Testis (tissue), 2 donors: ENCODE measurements at regions not wholly inside any gene's neighbourhood (a gene's known extent, or its start where the extent isn't known, plus 50 kb on each side); places are given as distances from the start of the nearest gene placed in this dataset.

Source experiments
- CTCF ChIP-seq, 3 experiments: fragments of 450-650 bp in 2 of 3; fragments of 200-600 bp in 1 of 3; sonication (generic) in 1 of 3; IDR thresholded peaks; one replicate each; pipeline ENCODE4 v1.5.1; 2016 to 2019; ENCODE audit warnings: antibody characterized with exemption in 3 of 3, mild to moderate bottlenecking in 2 of 3, moderate library complexity in 1 of 3
- POLR2A ChIP-seq: fragments of 450-650 bp; IDR thresholded peaks from one replicate; pipeline ENCODE4 v1.6.1; 2017; ENCODE audit warnings: antibody characterized with exemption, mild to moderate bottlenecking, moderate library complexity

DNA sequence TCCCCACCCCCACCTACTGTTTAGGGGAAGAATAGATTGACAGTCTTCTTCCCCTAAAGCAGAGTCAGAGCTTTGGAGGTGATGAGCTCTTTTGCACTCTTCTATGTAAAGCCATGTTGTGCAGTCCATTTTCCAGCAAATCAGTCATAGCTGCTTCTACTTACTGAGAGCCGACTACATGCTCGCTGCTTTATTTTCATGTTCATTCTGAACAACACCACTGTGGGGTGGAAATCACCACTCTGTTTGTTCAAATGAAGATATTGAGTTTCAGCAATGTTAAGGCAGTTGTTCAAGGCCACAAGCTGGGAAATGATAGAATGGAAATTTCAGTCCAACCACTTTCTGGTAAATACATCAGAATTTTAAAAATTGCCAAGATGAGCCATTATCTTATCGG lies 88.3 kb downstream of the INSIG2 start:
- TF ChIP-seq CTCF (IDR thresholded peaks at IDR 0.05), result no peak
- TF ChIP-seq POLR2A, result no peak
